GM03348 (cell line): ENCODE measurements at regions not wholly inside any gene's neighbourhood (a gene's known extent, or its start where the extent isn't known, plus 50 kb on each side); places are given as distances from the start of the nearest gene placed in this dataset.

Source experiments
- DNase-seq: peaks from one replicate; pipeline ENCODE4 v3.0.0; 2012; ENCODE audit warnings: low spot score

DNA sequence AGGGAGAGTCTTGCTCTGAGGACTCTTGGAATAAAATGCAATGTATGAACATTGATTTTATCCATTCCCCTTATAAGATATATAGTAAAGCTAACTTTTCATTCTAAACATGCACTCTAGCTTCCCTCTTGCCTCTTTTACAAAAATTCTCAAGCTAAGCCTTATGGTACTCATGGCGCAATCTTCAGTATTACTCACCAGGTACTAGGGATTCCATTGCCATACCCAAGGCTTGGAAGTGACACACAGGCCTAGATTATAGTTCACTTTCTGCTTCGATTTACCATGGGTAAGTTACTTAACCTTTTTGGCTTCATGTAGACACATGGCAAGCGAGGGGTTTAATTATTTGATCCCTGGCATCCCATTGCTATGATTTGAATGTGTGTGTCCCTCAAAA is 331.5 kb downstream of the LRIG3 start:
- peak; percentile 37 for DNase-seq

DNA sequence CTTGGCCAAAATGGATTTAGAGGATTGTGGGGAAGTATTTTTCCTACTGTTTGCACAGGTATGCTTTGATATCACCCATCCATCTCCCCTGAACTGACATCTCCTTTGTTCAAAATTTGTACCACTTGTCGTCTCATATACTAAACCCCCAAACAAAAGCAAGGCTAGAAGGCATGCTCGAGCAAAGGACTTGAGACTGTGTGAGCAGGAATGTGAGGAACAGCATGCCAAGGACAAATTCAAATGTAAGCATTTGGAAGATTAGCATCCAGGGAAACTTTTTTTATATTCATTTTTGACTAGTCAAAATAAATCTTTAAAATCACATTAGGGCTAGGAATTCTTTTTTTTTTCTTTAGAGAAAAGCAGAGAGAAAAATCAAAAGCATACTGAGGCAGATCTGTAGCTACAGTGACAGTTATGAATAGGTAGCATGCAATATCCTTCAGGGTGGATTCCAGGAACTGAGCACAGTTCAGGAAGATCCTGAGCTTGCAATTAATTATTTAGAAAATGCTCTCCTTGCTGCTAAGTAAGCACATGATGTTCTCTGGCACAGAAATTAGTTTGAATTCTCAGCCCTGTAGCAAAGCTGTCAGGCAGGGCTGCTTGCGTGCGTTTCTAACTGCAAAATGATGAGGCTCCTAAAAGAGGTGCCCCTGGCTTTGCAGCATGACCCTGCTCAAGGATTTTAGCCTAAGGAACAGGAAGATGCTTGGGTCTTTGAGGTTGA is 327.7 kb downstream of the LRIG3 start:
- DNase-seq = no peak

GRCh38 chr12:58593557-58594304 is 326.6 kb downstream of the LRIG3 start:
- no peak for DNase-seq

DNA sequence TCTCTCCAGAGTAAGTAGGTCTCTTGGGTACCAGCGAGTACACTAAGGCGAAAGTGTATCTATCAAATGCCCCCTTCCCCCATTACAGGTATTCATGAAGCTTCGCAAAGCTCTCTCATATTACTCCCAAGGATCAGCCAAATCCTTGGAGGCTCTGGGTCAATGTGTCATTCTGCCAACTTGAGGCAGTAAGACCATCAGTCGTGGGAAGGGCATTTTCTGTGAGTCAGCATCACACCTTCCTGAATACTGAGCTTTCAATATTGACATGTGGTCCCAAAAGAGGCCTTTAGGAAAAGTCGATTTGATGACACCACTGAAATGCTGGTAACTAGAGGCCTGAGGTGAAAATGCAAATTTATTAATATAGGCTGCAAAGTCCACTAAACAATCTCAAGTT is 323.9 kb downstream of the LRIG3 start:
- DNase-seq = no peak

DNA sequence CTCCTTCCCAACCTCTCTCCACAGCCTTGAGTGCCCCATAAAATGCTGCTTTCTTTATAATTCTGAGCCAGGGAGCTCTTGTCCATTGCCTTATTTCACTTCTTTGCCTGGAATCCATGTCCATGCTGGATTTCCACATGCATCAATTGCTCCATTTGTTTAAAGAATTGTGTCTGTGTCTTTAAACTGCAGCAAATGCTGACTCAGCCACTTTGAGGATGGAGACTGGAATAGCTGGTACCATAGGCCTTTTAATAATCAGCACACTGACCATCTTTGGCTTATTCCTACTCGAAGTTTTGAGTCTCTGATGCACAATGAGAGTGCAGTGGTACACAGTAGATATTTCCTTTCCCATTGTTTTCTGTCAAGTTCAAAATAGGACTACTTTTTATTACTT is 318.8 kb downstream of the LRIG3 start:
- no peak for DNase-seq

DNA sequence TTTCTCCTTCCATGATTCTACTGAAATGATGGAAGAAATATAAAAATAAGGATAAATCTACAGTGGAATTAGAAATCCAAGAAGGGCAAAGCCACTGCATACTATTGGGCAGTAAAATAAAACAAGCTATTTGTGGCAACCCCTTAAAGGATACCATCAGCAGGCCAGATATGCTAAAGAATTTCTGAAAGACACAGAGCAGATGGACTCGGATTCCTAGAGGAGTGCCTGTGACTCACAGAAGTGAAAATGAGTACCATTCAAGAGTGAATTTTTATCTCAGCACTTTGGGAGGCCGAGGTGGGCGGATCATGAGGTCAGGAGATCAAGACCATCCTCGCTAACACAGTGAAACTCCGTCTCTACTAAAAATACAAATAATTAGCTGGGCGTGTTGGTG is 318.1 kb downstream of the LRIG3 start:
- DNase-seq = no peak

DNA sequence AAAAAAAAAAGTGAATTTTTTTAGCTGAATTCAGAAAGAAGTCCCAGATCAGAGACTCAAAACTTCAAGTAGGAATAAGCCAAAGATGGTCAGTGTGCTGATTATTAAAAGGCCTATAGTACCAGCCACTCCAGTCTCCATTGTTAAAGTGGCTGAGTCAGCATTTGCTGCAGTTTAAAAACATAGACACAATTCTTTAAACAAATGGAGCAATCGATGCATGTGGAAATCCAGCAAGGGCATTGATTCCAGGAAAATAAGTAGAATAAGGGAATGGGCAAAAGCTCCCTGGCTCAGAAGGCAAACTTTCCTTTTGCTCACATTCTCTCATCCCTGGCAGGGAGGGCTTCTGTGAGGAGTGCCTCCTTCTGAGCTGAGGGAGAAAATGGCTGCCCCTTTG is 317.6 kb downstream of the LRIG3 start:
- DNase-seq = no peak

DNA sequence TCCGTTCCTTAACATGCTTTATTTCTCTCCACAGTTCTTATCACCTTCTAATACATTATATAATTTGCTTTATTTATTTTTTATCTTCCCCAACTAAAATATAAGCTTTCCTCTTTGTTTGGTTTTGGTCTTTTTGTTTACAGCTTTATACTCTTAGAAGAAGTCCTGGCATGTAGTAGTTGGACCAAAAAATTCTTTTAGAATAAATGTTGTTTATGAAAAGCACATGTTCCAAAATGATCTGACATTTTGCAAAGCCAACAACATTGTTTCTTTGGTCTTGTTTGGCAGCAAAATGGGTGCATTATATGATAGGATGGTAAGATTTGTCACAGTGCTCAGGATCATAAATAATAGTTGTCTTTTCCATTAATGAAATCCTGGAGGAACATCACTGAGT is 312.5 kb downstream of the LRIG3 start:
- DNase-seq = no peak

GRCh38 chr12:58608711-58609110 is 311.6 kb downstream of the LRIG3 start:
- peak; percentile 38 for DNase-seq

- DNase-seq = no peak
Observed at GRCh38 chr12:58615047-58615446, 305.3 kb downstream of the LRIG3 start.

- no peak for DNase-seq
Observed at GRCh38 chr12:58615576-58615975, 304.7 kb downstream of the LRIG3 start.

DNA sequence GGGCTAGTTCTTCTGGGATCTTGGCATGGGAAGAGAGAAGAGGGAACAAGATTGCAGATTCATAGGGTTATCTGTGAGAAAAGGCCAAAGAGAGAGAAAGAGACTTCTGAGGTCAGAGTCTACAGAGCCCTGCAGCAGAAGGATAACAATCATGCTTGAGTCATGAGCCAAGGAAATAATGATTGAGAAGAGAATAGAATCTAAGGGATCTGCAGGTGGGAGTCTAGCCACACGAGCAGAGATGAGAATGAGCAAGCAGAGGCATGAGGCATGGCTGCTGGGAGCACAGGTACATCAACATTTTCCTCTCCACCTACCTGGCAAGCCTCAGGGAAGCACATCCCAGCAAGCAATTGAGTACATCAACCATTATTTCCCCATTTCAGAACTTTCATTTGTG is 303.7 kb downstream of the LRIG3 start:
- no peak for DNase-seq

DNA sequence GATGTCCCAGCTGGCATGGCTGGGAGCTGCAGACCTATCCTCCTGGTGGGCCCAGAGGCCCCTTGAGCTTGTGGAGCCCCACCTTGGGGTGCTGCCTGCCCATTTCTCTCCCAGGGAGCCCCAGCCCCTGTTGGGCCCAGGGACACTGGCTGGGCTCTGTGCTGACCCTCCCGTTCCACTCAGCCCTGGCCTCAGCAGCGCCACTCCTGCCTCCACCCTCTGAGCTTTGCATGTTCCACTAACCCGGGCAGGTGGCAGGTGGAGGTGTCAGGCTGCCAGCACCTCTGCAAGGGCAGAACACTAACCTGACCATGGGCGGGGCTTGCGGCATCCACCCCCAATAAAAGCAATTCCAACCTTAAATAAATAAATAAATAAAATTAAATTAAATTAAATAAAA is 299.2 kb downstream of the LRIG3 start:
- DNase-seq = no peak

DNA sequence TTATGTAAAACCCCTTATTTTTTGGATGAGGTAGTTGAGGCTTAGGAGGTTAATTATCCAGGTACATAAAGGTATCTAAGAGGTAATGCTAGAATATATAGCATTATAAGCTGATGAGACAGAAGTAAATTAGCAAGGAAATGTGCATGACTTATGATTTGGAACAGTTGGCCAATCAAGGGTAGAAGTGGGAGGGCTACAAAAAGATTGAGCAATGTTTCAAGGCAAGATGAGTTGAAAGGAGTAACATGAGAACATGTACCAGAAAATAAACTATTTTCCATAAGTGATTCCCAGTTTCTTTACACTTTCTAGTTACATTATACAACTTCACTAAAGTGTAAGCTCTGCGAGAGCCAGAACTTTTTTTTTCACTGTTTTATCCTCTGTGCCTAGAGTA is 290.9 kb downstream of the LRIG3 start:
- no peak for DNase-seq

GRCh38 chr12:58633479-58633878 is 286.8 kb downstream of the LRIG3 start:
- peak; percentile 27 for DNase-seq

- peak; percentile 8 for DNase-seq
Observed at GRCh38 chr12:58639318-58639934, 280.9 kb downstream of the LRIG3 start.

GRCh38 chr12:58640314-58640713 is 280.0 kb downstream of the LRIG3 start:
- no peak for DNase-seq

DNA sequence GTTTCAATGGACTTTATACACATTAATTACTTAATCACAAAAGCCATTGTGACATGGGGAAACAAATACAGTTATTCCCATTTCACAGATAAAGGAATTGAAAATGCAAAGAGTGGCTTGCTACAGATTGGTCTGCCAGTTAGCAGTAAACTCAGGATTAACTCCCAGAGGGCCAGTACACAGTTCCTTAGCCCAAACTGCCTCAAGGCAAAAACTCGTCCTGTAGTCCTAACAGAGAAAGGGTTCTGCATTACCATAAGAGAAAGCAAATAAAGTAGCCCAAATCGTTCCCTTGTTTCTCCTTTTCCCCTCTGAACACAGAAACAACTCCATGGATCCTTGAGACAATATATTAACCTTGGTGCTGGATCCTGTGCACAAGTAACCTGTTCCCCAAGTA is 274.4 kb downstream of the LRIG3 start:
- DNase-seq = no peak

DNA sequence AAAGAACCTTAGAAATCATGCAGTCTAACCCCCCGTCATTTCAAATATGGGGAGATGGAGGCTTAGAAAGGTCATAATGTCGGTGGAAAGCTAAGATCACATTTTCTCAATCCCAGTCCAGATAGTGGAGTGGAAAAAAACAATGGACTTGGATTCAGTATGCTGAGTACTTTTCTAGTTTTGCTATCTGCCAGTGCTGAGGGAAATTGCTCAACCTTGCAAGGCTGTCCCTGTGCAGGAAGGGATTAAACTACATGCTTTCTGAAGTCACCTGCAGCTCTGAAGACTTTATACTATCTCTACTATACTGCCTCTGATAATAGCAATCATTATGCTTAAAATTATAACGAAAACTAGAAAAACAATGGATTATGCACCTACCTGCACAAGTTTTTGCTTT is 272.8 kb downstream of the LRIG3 start:
- DNase-seq = no peak

DNA sequence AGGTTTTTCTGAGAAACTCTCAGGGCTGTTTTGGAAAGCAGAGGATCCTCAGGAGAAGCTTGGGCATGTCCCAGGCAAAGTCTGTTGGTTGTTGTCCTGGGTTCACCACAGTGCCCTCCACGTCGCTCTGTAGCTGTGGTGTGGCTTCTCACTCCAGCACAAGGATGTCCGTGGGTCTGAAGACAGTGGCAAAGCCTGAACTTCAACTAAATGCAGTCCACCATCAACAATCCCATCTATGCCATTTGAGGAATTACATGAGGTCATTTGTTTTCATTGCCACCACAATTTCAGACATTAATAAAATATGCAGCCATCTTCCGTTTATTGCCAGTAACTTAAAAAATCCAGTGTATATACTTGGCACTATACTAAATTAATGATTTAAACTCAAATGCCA is 272.1 kb downstream of the LRIG3 start:
- peak; percentile 23 for DNase-seq

- no peak for DNase-seq
Observed at GRCh38 chr12:58651850-58652249, 268.5 kb downstream of the LRIG3 start.

- no peak for DNase-seq
Observed at GRCh38 chr12:58654021-58654420, 266.3 kb downstream of the LRIG3 start.

- DNase-seq = no peak
Observed at GRCh38 chr12:58655375-58655774, 264.9 kb downstream of the LRIG3 start.
